ENCODE measurements at regions not wholly inside any gene's neighbourhood (a gene's known extent, or its start where the extent isn't known, plus 50 kb on each side); places are given as distances from the start of the nearest gene placed in this dataset.

DNA sequence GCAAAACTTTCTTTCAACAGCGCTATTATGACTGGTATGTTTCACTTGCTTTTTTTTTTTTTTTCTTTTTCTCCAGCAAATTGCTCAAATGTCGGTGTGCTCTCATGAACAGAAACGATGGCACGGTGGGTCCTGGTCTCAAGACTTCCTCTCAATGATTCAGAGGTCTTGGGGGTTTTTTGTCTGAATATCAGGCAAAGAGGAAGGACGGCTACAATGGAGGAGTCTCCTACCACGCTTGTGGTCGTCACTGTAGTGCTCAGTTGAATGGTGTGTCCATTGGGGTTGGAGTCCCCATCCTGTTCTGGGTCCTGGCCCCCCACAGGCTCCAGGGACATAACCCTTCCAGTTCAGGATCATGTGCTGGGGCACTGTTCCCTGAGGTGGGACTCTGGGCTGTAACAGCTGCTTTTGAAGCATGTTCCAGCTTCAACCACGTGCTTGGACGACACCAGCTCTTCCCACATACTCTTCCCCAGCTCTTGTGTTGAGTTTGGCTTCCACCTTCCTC, 266.7 kb upstream of the KLF6 start:
- no peak for DNase-seq (ENCODE audit: low read depth)

DNA sequence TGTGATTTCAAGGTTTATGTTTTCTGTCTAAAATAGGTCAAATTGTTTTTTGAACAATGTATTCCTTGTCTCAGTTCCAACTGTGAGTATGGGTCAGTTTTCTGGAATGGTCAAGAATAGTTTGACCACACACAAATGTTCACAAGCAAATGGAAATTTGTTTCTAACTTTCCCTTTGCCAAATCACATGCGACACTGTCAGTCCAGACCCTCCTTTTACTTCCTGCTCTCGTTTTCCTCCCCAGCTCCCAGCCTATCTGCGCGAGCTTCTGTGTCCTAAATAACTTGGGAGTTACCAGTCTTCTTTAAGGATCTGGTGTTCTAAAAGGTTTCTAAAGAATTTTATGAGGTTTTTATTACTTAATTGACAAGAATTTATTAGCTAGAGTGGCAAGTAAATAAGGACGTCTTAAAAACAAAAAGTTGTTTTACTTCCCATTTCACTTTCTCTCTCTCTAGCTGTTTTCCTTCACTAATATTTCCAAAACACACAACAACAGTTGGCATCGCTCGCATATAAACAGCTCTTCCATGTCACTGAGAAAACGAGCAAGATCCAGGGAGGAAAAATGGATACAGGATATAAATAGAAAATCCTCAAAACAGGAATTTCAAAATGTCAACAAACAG, 266.1 kb upstream of the KLF6 start:
- DNase-seq (ENCODE audit: low read depth), result no peak

DNA sequence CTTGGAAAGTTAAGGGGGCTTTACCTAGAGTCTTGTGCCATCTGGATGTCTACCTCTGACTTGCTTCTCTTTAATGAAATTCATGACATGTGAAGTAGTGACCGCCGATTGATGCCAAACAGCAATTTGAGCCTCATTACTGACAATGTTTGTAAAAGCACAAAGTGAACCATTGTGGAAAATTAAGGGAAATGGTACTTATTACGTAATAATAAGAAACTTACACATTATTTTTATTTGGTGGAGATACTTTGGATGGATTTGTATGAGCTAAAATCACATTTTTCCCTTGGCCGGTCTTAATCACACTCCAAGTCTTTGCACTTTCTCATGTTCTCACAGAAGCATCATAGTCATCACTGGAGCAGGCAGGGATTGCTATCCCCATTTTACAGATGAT, 265.1 kb upstream of the KLF6 start:
- DNase-seq (ENCODE audit: low read depth), result no peak

DNA sequence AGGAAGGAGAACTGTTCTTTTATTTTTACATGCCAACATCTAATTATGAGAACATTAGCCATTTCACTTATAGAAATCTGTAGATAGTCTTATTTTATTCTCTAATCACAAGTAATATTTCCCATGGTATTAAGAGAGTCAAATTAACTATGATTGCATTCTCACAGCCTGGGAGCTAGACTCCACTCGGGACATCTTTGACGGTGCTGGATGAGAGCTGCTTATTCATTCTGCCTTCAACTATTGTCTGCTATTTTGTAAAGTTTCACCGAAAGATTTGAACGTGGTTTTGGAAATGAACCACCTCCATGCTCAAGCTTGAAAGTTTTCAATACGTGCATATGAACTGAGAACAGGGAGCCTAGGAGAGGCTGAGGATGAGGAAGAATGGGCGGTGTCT, 264.3 kb upstream of the KLF6 start:
- DNase-seq (ENCODE audit: low read depth), result no peak

DNA sequence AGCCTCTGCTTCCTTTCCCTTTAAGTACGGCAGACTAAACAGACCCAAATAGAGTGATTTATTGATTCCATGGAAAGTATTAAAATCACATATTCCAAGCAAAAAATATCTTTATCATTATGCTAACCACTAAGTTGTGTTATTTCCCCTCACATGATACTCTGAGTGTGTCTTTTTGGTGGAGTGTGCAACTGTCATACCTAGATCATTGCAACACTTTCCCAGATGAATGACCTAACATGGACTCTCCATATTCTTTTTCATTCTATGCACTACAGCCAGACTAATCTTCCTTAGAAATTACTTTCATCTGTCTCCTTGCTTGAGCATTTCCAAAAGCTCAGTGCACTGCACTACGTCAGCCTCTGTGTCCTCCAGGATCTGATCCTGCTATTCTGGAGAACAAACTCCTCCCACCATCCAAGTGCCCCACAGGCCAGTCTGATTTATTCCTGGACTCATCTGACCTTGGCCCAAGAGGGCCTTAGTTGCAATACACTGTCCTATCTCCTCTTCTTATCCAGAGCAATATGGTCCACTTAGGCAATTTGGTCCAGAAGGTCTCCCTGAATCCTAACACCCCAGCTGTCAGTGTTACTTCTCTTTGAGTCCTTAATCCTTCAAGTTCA, 263.3 kb upstream of the KLF6 start:
- no peak for DNase-seq (ENCODE audit: low read depth)

DNA sequence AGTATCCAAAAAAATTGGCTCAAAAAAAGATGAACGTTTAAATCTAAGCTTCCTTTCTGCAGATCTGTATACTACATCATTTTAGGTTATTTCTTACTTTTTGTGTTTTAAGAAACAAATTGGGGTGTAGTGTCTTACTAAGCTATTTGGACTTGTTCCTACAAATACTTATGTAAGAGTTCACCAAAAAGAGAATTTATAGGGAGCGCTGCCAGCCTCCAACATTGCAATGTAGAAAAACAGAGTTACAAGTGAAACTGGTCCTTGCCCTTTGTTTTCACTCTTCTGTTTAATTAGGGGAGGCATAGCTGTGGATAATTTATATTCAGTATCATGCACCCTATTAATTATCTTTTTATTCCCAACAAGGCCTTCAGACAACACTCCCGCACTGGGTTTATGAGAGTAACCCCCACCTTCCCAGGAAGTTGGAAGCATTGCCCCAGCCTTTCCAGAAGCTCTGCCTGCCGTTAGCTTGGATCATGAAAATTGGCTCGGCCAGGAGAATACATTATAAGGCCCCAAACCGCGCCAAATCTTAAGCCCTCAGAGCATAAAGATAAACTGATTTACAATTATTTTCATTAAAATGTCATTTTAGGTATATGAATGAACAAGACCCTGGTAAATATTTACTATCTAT, 261.8 kb upstream of the KLF6 start:
- DNase-seq (ENCODE audit: low read depth), result no peak

DNA sequence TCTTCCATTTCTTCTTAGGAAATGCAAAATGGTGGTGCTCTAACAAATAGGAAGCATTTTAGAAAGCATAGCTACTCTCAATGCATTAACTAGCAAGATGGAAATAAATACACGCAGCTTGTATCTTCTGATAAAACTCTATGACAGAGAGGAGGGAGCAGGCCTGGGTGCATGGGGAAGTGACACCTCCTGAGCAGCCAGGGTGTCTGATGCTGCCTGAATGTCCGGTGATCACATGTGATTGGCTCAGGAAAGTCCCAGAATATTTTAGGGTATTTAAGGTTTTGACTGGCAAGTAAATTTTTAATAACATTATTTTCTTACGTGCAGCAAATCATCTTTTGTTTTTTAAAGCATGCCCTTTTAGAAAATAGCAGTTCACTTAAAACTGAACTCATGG, 261.0 kb upstream of the KLF6 start:
- no peak for DNase-seq (ENCODE audit: low read depth)

DNA sequence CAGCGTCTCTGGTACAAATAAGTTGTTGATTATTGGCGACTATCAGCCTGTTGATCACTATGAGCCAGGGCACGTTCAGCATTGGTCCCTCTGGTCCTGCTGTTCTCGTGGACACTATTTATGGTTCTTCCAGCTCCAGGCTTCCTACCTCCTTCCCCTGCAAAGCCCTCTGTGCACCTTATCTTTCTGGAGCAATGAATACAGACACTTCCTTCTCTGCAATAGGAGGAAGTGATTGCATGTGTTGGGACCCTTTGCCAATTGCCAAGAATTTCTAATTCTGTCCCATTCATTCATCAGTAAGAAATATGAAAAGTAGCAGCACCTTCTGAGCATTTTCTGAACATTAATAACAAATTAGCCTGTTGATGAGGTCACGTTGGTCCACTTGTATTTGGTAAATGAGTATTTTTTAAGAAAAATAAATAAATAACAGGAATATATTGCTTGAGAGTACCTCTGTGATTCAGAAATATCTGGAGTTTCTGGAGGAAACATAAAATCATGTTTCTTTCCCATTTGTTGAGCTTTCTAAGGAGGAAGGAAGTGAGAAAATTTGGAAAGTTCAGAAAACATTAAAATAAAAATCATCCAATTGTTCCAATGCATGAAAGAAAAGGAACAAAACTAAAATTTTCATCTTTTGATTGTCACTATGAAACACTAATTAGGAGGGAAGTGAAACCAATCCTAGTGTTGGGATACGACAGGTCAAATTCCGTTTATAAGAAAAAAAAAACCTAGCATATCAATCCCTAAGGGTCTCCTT, 259.1 kb upstream of the KLF6 start:
- DNase-seq (ENCODE audit: low read depth), result no peak

DNA sequence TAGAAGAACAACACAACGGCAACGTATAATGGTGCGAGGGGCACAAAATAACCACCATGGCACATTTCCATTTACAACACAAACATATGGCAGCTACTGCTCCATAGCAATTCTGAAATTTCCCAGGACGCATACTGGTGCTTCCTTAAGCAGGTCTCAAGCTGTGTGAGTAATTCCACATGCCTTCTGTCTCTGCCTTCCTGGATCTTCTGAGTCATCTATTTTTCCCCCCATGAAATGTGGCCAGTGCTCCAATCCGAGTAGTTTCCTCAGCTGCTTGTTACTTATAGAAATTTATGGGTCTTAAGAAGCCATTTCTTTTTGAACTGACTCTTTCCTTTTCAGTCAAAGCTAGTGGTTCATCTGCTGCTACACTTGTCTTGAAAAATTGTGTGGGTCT, 256.6 kb upstream of the KLF6 start:
- DNase-seq (ENCODE audit: low read depth), result no peak

DNA sequence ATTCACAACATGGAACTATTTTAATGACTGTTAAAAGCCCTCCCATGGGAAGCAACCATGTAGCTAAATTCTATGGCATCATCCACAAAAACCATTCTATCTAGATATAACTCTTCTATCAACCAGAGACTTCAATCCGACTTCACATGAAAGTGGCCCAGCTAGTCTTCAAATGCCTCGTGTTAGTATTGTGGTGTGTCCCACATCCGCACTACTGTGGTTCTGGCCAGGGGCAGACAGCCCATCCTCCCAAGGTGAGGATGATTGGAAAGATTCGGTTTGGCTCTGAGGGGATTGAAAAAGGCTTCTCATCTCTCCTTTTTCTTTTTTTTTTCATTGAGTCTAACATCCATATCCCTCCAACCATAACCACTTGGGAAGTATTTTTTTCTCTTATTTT, 253.0 kb upstream of the KLF6 start:
- DNase-seq (ENCODE audit: low read depth), result no peak

DNA sequence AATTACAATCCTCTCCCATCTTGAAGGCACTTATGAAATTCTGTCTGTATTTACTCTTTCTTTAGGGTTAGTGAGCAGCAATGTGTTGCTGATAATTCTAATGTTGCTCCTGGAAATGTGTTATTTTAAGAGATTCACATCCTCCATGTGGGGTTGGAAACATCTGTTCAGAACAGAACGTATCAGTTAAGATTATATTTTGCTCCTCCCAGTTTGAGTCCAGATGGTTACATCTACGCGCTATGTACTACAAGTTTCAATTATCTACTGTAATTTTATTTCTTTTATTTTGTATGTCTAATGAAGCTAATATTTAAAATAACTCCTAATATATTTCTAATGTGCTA, 250.6 kb upstream of the KLF6 start:
- DNase-seq (ENCODE audit: low read depth), result no peak

DNA sequence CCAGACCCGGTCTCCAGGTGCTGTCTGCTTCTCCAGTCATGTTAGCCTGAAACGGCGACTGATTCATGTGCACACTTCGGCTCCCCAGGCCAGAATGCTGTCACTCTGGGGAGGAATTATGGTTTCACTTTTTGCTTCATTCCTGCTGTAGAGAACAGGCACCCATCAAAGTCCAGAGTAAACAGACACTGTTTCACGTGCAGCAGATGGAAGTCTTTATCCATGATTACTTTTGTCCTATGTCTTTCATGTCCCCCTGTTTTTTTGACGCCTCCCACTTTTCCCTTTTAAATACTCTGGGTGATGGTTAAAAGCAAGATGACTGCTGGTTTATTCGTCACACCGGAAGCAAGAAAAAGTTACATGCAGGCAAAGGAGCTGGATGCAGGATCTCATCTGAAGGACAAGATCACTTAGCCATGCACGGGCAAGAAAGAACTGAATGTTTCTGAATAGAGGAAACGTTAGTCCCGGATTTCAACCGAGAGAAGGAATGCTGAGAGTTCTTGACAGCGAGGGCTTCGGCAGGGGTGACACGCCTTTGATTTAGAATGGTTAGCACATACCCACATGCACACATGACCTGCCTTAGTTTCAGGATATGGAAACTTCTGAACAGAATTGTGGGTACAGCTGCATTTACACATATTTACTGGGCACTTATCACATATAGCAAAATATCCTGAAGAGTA, 250.0 kb upstream of the KLF6 start:
- no peak for DNase-seq (ENCODE audit: low read depth)

DNA sequence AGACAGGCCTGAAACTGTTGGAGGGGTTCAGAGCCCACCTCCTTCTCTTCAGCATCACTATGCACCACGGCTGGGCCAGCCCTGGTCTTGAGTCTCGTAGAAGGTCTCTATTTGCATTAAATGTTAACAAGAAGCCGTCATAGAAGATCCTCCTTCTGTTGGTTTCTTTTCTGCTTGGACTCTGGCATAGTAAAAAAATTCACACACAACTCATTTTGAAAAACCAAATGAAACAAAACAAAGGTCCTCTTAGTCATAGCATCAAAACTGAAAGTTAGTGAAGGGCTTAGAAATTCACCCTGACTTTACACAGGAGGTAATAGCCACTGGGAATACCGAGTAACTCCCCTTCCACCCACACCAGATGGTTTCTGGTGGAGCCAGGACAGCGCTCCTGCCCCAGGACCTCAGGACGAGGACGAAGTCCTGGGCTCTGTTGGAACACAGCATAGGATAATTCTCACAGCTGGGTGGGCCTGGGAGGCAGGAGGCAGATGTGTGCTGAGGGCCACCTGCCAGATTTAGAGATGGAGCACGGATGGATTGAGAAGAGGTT, 248.4 kb upstream of the KLF6 start:
- no peak for DNase-seq (ENCODE audit: low read depth)

DNA sequence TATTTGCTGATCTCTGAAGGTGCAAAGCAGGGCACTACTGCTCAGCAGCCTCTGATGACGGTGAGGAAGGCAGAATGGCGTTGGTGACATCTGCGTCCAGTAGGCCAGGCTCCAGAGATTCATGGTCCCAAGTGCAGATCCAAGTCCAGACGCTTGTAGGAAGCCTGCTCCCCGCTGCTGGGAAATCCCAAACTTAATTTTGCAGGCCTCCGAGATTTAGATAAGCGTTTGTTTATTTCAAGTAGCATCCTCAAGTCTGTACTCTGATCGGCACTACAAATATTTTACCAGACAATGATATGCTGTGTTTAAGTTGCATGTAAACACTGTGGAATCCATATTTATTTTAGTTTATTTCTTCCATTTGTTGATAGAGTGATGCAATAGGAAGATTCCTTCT, 244.9 kb upstream of the KLF6 start:
- DNase-seq (ENCODE audit: low read depth), result no peak

DNA sequence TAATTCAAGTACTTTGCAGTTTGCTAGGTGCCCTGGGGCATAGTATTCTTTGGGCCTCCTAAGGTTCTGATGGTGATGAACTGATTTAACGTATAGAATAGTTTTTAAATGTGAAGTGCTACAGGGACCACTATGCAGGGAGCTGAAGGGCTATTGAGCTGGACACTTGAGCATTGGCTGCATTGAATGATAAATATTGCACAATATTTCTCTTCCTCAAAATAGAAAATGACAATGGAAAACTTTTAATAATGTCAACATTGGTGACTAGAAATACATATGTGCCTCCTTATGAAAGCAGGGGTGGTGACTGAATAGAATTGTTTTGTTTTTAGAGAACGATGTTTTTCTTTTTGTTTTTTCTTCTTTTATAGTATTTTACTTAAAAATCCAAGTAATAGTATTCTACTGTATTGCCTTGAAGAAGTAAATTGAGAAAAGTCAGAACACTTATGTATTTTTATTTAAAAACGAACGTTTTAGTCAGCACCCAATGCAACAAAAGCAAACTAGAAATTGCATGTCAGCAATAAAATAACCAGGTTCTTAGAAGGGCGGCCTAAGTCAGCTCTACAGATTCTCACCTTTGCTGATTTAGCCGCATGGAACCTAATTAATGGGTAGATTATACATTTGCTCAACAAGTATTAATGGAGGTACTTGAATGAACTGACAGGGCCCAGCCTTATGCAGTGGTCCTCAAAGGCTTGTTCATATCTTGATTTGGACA, 244.0 kb upstream of the KLF6 start:
- DNase-seq (ENCODE audit: low read depth), result no peak

DNA sequence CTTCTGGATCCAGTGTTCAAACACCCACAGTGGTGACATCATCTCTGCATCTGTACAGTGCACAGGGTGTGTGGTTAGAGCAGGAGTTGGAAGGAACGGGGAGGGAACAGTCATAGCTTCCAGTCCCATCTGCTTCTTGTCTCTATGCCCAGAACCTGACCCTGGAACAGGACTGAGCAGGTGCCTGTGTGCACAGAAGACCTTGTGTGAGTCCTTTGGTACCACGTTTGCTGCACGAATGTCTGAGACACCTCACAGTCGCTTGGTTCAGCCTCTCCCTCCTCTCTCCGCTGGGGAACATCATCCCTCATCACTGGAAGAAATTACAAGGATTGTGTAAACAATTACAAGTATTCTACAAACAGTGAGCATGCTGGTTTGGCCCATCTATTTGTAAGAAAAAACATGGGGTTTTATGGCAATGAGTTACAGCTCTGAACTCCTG, 243.0 kb upstream of the KLF6 start:
- DNase-seq (ENCODE audit: low read depth), result no peak

DNA sequence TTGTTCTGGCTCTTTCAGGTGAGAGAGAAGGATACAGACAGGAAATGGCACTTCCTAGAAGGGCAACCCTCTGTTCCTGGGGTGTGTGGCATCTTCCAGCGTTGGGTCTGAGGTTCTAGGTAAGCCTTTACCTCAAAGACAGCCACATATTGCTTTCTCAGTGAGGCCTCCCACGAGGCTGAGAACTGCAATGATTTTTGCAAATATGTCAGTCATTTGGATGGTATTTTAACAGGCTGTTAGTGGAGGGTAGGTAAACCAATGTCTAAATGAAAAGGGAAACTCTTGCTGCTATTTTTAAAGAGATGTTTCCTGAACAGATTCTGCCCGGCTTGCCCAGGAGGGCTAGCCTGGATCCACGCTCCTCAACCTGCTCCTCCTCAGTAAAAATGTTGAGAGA, 240.3 kb upstream of the KLF6 start:
- no peak for DNase-seq (ENCODE audit: low read depth)

DNA sequence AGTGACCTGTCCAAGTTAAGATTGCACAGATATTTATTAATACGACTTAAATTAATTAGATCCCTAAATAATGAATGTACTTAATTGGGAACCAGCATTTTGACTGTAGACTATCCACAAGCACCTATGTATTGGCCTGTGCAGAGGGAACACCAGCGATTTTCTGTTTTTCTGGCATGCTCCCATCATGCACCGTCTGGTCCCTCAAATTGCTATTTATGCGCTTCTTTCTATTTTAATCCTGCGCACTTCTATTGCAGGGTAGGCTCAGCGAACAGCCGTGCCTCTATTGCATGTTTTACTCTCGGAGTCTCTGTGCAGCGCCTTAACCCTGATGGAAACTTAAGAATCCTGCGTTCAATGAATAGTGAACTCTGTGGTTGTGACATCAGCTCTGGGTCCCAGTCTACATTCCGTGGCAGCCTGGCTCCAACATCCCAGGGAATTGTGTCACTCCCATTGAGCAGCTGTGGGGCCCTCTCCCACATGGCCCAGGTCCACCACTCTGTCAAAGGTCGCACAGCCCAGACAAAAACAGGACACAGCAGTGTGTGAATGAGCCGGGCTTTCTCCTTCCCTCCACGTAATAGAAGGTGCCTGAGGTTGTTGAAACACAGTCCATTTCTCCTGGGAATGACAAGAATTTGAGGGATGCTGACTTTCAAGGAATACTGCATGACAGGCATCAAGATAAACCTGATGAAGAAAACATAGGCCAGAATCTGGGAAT, 239.7 kb upstream of the KLF6 start:
- no peak for DNase-seq (ENCODE audit: low read depth)

DNA sequence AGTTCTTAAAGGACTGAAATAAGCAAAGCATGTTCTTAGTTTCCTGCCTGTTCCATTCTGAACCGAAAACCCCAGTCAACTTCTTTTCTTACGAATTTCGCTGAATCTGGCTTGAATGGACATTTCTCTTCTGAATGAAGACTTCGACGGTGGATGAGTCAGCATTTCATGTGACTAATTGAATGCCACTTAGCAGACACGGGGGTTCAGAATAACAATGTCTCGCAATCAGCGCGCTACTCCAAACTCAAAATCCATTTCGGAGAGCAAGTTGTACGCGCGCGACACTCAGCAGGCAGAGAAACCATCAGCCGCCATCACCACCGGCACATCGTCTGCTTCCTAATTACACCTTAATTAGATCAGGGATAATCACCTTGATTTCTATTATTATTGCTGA, 239.0 kb upstream of the KLF6 start:
- DNase-seq (ENCODE audit: low read depth), result no peak

DNA sequence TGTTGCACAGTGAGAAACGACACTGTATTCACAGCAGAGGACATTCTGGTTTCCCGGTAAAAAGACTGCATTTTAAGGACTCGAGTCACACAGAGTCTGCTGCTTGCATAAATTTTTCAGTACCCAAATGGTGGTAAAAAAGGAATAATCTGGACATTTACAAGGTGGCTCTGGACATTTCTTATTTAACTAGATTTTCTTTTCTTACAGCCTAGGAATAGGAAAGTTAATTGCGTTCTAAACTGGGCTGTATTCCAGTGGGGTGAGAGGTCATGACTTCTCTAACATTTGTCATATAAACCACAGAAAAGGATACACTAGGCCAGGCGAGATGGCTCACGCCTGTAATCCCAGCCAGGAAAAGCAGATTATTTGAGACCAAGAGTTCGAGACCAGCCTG, 237.5 kb upstream of the KLF6 start:
- no peak for DNase-seq (ENCODE audit: low read depth)

DNA sequence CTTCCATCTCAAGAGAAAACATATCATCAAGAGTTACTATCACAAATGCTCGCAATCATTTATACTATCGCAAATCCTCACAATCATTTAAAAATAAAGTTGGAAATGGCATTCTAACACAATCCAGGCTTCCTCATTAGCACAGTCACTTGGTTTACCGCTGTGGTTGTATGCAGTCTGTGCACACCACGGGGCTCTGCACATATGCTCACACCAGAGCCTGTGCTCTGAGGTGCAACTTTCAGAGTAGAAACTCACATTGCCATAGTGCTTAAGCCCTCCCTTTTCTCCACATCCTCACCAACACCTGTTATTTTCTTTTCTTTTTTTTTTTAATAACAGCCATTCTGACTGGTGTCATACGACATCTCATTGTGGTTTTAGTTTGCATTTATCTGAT, 235.6 kb upstream of the KLF6 start:
- no peak for DNase-seq (ENCODE audit: low read depth)

All from activated T-helper 1 cell treated with Interleukin-2 at 50 U/mL for 16 hours (primary cell).